ENCODE measurements at regions not wholly inside any gene's neighbourhood (a gene's known extent, or its start where the extent isn't known, plus 50 kb on each side); places are given as distances from the start of the nearest gene placed in this dataset.
A peak's percentile ranks its signal among the peaks of the same experiment; 100 is the strongest.
"Not testable (repeated sequence)": the region's sequence is repeated elsewhere in the genome, so short reads cannot be mapped to it uniquely, and the experiment has no call there.

GRCh38 chr9:34793428-34793827 is 83.5 kb upstream of the CCL21 start:
- DNase-seq (ENCODE audit: low spot score), result no peak

- DNase-seq (ENCODE audit: low spot score), result no peak
These were observed 74.1 kb upstream of the CCL21 start for GRCh38 chr9:34783951-34784487.

- no peak for DNase-seq (ENCODE audit: low spot score)
These were observed 72.4 kb upstream of the CCL21 start for GRCh38 chr9:34782372-34782771.

GRCh38 chr9:34777666-34778065 is 67.7 kb upstream of the CCL21 start:
- DNase-seq (ENCODE audit: low spot score), result no peak

- no peak for DNase-seq (ENCODE audit: low spot score)
These were observed 64.0 kb upstream of the CCL21 start for GRCh38 chr9:34773955-34774354.

- DNase-seq (ENCODE audit: low spot score), result no peak
These were observed 63.5 kb upstream of the CCL21 start for GRCh38 chr9:34773306-34773910.

- DNase-seq (ENCODE audit: low spot score), result no peak
These were observed 61.1 kb upstream of the CCL21 start for GRCh38 chr9:34771007-34771406.

- not testable (repeated sequence) for DNase-seq (ENCODE audit: low spot score)
These were observed 57.2 kb upstream of the CCL21 start for GRCh38 chr9:34767087-34767486.

- peak; percentile 36 for DNase-seq (ENCODE audit: low spot score)
These were observed 50.5 kb upstream of the CCL21 start for GRCh38 chr9:34760196-34761040.
